Retinal pigment epithelial cell (primary cell): ENCODE measurements at regions not wholly inside any gene's neighbourhood (a gene's known extent, or its start where the extent isn't known, plus 50 kb on each side); places are given as distances from the start of the nearest gene placed in this dataset.

ENCODE experiments used
- DNase-seq: peaks from one replicate; pipeline ENCODE4 v3.0.0-alpha.2; 2010; ENCODE audit warnings: low read depth
- H3K4me3 ChIP-seq: 2 replicates; pipeline ENCODE4 v1.5.1; 2011; ENCODE audit warnings: mild to moderate bottlenecking, low read length, control low read depth, moderate library complexity
- CTCF ChIP-seq: conservative IDR thresholded peaks from 2 replicates; pipeline ENCODE4 v1.5.1; 2011; ENCODE audit warnings: low read depth, low read length, control low read depth, inconsistent platforms

GRCh38 chr13:73618275-73618865 lies 515.8 kb downstream of the KLF12 start:
- no peak for TF ChIP-seq CTCF
- DNase-seq, result no peak
- no peak overlapping the region for H3K4me3 ChIP-seq

- no peak for TF ChIP-seq CTCF
- no peak overlapping the region for H3K4me3 ChIP-seq
- DNase-seq, result no peak
Observed at GRCh38 chr13:73616861-73617260, 517.3 kb downstream of the KLF12 start.

GRCh38 chr13:73610799-73611592 lies 523.2 kb downstream of the KLF12 start:
- TF ChIP-seq CTCF, result no peak
- no peak for DNase-seq
- H3K4me3 ChIP-seq, result no peak overlapping the region

- H3K4me3 ChIP-seq, result no peak overlapping the region
Observed at GRCh38 chr13:73608711-73609485, 525.3 kb downstream of the KLF12 start.

GRCh38 chr13:73608157-73608516 lies 526.1 kb downstream of the KLF12 start:
- no peak overlapping the region for H3K4me3 ChIP-seq
- no peak for DNase-seq
- no peak for TF ChIP-seq CTCF

More at GRCh38 chr13:73608711-73609485, 525.3 kb downstream of the KLF12 start:
- TF ChIP-seq CTCF, result no peak
- DNase-seq, result no peak

GRCh38 chr13:73607489-73608156 lies 526.6 kb downstream of the KLF12 start:
- no peak for TF ChIP-seq CTCF

More at GRCh38 chr13:73607489-73608156, 526.6 kb downstream of the KLF12 start:
- no peak overlapping the region for H3K4me3 ChIP-seq
- no peak for DNase-seq
